PC-3 (cell line): ENCODE measurements at regions not wholly inside any gene's neighbourhood (a gene's known extent, or its start where the extent isn't known, plus 50 kb on each side); places are given as distances from the start of the nearest gene placed in this dataset.

Experiments
- EZH2 ChIP-seq: fragments of 300-600 bp; sonication (generic); IDR thresholded peaks from one replicate; pipeline ENCODE4 v1.6.1; 2017; ENCODE audit warnings: antibody characterized with exemption, mild to moderate bottlenecking, low read length; ENCODE audit not compliant: unreplicated experiment
- EZH2phosphoT487 ChIP-seq: fragments of 300-600 bp; sonication (generic); IDR thresholded peaks from 2 replicates; pipeline ENCODE4 v1.6.1; 2018; ENCODE audit warnings: mild to moderate bottlenecking, antibody characterized with exemption, low read length, borderline replicate concordance
- TF ChIP-seq, protein P1 (sequence below): fragments of 300-600 bp; sonication (generic); conservative IDR thresholded peaks from 2 replicates; pipeline ENCODE4 v1.5.1; 2017; ENCODE audit warnings: antibody characterized with exemption, low read depth, mild to moderate bottlenecking, low read length

GRCh38 chr12:116459916-116460663 lies 99.1 kb upstream of the MAP1LC3B2 start:
- TF ChIP-seq, protein P1, sequence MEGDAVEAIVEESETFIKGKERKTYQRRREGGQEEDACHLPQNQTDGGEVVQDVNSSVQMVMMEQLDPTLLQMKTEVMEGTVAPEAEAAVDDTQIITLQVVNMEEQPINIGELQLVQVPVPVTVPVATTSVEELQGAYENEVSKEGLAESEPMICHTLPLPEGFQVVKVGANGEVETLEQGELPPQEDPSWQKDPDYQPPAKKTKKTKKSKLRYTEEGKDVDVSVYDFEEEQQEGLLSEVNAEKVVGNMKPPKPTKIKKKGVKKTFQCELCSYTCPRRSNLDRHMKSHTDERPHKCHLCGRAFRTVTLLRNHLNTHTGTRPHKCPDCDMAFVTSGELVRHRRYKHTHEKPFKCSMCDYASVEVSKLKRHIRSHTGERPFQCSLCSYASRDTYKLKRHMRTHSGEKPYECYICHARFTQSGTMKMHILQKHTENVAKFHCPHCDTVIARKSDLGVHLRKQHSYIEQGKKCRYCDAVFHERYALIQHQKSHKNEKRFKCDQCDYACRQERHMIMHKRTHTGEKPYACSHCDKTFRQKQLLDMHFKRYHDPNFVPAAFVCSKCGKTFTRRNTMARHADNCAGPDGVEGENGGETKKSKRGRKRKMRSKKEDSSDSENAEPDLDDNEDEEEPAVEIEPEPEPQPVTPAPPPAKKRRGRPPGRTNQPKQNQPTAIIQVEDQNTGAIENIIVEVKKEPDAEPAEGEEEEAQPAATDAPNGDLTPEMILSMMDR, result no peak
- no peak for TF ChIP-seq EZH2
- TF ChIP-seq EZH2phosphoT487, result no peak
